Embryonic facial prominence (tissue), 1 donor: ENCODE measurements at regions not wholly inside any gene's neighbourhood (a gene's known extent, or its start where the extent isn't known, plus 50 kb on each side); places are given as distances from the start of the nearest gene placed in this dataset.

Source experiments
- DNase-seq: peaks from one replicate; pipeline ENCODE4 v3.0.0-alpha.2; 2016; ENCODE audit errors: extremely low spot score

DNA sequence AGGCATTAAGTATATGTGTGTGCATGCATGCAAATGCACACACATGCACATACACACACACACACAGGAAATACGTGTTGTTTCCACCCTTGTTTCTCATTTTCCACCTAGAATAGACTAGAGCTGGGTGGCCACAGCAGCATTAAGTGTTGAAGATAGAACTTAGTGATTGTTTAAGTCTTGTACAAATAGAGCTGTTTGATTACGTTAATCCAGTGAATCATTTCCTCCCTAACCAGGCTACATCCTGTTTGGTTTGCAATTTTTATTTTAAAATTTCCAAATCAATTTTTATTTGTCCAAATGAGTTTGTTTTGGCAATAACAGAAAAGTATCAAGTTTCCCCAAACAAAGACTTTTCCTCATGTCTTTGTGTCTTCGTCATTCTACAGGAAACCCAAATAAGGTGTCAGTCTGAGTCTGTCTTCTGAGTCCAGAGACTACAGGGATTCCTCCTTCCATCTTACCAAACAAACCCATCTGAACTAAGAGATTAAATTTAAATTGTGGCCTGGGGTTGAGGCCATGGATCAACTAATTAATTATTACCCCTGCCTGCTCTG is 74.6 kb upstream of the GALNT5 start:
- no peak for DNase-seq

DNA sequence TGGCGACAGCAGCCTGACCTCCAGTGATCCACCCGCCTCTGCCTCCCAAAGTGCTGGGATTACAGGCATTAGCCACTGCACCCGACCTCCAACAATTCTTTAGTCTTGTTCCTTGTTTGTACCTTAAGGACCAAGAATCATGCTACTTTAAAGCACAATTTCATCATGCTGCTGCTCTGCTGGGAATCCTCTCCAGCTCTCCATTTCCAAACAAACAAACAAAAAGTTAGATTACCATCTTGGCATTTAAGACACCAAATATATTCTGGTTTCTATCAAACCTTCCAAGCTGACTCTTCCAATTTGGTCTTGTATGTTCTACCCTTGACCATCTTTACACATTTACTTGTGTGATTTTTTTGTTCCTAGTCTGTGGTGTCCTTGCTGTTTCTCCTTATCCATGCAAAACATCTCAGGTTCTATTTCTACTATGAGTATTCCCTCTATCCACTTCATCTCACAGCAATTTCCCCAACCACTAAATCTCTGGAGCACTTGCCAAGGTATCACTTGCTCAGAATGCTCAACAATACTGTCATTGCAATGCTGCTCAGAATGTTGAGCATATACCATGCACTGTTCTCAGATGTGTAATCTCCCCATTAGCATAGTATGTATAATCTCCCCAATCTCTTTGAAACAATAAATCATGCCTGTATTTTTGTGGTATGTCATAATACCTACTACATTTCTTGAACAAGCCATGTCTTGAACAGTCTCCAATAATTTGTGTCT is 73.2 kb upstream of the GALNT5 start:
- DNase-seq = no peak

DNA sequence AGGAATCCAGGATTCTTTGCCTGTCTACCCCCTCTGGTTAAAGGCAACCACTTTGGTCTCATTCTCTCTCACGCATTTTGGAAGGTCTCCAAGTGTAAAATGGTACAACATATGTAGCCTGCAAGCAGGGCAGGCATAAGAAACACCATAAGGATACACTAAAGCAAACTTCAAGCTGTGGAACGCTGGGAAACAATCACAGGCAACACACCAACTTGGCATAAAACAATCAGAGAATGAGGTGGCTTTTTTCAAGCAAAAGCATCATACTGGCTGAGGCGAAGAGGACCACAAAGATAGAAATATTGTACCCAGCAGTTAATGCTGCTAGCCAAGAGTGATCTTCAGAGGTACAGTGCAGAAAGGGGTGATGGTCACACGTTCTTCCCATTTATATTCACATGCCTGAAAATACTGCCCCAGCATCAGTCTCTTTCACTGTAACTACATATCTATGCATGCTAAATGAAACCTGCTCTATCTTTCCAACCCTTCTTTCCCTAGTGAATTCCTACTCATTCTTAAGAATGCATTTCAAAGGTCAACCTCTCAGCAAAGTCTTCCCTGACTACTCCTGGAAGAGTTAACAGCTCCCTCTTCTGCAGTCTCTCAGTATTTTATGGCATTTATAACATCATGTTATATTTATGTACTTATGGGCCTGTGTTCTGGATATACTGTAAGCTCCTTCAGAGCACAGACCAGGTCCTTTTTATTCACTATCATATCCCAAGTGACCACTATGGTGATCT is 71.9 kb upstream of the GALNT5 start:
- DNase-seq = no peak

DNA sequence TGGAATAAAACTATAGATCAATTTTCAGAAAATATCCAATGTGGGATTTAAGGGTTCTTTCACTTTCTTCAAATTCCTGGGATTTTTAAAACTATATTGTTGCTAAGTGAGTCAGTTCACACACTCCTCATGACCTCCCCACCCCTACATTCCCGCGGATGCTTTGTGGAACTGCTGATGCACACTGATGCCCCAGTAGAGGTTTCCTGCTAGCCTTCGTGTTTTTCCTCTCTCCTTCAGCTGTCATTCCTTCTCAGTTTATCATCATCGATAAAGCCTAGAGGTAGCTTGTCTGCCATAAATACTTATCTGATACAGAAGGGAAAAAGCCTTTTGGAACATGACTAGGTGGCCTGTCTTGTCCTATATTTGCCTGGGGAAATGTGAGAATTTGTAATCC is 67.4 kb upstream of the GALNT5 start:
- DNase-seq = no peak

DNA sequence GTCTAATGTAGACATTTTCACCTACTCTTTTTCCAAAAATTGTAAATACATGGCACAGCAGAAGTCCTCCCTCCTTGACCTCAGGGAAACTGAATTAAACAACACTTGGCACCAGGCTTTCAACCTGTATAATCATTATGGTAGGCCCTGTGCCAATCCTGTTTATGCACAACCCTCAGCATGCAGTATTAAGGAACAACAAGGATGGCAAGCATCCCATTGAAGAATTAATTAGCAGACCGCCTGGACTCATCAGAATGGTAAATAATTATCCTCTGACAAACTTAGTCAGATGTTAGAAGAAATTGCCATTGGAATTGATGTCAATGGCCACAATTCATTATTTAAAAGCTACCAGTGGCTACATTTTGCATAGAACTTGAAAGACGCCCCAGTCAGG is 66.3 kb upstream of the GALNT5 start:
- no peak for DNase-seq

DNA sequence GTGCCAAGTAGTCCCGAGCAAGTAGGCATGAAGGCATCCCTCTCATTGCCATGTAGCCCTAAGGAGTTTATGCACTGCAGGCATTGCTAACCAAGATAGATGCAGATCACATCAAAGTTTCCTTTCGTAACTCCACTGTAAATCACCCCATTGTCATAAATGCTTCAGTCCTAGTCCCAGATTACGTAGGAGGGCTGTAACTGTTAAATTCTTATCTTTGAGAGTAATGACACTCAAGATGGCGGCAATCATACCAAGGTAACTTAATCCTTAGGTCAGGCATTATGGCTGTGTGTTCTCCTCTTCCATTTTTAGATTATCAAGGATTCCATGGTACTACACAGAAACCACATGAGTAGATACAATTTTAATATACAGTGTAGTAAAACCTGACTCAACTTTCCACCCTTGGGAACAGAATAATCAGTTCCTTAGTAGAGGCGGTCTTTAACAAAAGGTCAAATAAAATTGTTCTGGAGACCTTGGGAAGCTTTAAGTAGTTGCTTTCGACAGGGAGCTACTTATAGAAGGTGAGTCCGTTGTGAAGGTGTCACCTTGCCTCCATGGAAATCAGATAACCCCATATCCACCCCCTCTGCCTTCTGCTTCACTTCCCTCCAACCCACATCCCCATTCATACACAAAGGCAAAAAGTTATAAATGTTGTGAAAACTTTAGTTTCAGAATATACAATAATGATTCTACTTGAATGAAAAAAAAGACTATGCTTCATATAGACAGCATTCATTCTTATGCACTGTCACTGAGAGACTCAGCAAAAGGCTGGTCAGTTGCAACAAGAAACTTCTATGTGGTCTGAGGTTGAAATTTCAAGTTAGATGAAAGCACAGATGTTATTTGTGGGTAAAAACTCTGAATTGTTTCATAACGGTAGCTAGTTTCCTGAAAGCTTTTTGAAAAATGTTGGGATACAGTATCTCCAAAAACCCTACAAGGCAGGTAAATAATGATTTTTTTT is 64.8 kb upstream of the GALNT5 start:
- no peak for DNase-seq

DNA sequence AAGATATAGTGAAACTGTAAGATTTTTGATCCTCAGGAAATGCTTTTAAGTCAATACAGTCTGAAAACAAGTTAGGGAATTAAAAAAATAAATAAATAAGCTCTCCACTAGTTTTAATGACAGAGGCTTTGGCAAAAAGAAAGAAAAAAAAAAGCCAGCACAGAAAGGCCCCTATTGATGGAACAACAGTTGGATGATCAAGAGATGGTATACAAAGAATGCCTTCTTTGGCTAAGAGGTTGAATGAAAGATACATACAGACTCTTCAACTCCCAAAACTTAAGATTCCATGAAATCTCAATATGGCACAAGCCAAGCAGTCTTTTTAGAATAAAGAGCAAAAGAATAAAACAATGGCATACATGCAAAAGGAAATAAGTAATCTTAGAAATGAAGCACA is 64.0 kb upstream of the GALNT5 start:
- no peak for DNase-seq

DNA sequence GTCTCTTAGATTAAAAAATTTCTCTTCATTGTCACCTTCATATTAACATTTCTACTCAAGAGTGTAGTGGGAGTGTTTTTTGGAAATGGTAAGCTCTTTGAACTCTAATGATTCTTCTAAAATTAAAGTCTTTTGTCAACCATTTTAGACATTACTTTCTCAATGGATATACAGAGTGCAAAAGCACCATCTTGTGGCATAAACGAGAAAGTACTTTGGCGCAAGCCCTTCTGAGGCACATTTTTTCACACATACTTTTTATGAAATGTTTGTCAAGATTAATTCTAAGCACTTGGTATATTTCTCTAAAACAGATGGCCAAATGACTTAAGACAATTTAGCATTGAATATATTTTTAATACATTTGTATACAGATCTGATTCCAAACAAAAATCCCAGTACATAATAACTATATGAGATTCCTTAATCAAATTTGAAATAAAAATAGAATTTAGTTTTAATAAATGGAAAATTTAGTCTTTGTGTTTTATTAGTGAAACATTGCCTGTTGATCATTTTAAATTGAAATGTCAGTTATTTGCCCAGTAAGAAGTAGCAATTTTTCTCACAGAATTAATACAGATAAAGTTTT is 63.3 kb upstream of the GALNT5 start:
- DNase-seq = peak; percentile 36

DNA sequence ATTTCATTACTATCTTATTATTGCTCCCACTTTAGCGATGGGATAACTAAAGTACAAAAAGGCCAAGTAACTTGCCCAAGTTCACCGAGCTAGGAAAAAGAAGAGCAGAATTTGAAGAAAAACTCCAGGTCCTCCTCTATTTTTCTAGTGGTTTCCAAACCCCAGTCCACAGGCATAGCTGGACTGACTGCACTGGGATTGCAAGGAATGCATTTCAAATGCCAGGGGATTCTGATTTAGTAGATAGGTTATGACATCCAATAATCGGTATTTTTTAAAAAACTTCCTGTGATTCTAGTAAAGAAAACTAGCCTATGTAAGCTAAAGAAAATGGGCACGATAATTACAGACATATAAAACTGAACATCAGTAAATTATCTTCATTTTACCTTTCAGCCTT is 62.7 kb upstream of the GALNT5 start:
- DNase-seq = no peak

DNA sequence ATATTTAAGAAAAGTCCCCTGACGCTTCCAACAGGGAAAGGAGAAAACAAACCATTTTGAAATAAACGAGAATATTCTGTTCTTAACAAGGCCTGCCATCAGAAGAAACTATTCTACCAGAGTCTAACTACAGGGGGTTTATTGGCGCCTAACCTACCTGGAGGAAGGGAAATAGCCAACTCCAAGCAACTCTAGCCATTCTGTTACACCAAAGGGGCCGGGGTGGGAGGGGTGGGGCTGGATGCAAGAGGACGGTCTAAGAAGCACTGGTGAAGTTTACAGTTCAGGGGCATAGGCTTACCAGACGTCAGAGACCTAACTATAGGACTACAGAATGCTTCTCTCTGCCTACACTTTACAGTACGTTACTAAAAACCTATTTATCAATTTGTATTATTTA is 60.5 kb upstream of the GALNT5 start:
- DNase-seq = no peak

DNA sequence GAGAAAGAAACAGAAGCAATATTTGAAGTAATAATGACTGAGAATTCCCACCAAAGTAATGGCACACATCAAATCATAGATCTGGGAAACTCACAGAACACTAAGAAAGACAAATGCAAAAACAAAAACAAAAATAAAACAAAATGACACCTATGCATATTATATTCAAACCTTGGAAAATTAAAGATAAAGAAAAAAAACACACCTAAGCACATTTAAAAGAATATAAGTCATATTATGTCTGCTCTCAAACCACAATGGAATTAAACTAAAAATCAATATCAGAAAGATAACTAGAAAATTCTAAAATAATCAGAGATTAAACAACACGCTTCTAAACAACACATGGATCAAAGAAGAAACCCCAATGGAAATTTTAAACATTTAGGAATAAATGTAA is 59.7 kb upstream of the GALNT5 start:
- DNase-seq = no peak

DNA sequence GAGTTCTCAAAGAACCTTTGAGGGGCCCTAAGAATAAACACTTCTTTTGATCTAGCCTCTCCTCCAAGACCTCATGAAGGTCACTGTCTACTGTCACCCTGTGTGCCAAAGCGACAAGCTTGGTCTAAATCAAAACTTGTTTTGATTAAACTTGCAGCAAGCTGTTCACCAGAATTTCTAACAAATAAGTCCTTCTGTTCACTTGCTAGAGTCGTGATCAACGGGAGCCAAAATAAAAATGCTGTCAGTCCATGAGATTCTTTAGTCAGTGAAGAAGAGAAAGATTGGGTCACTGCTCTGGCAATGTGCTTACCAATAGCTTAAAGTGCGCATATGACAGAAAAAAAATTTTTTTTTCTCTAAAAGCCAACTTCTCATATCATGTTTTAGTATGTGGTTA is 53.9 kb upstream of the GALNT5 start:
- no peak for DNase-seq

DNA sequence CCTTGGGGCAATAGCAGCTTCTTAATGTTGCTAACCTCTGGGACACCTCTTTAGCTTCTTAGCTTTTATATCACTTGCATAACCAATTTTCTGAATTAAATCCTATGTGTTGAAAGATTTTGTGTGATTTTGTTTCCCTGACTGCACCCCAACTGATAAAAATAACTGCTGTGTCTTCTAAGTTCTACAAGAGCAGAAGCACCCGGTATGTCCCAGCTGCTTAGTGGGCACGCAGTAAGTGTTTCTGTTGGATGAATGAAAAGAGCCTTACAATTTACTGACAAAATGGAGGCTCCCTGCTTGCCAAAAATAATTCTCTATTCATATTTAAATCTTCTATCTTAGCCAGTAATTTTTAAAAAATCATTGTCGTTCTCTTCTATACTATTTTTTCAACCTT is 53.1 kb upstream of the GALNT5 start:
- no peak for DNase-seq

DNA sequence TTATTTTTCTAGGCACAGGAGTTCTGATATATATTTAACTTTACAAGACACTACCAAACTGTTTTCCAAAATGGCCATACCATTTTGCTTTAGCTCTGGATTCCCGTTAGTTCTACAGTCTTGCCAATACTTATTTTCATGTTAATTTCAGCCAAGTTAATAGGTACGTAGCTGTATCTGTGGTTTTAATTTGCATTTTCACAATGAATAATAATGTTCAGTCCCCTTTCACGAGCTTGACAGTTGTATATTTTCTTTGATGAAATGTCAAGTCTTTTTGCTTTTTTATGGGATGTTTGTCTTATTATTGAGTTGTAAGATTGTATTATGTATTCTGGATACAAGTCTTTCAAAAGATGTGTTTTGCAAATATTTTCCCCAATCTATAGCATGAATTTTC is 50.6 kb upstream of the GALNT5 start:
- DNase-seq = no peak
